ENCODE measurements at regions not wholly inside any gene's neighbourhood (a gene's known extent, or its start where the extent isn't known, plus 50 kb on each side); places are given as distances from the start of the nearest gene placed in this dataset.

- Histone ChIP-seq H3K4me3 (ENCODE audit: low read depth, low read length) (no peak overlapping the region), H3K27me3 (ENCODE audit: control insufficient read depth, insufficient read depth, low read length) (no peaks in the 10 kb centered on the region), H3K9me3 (ENCODE audit: control insufficient read depth, insufficient read depth, low read length) (no peaks in the 10 kb centered on the region), H3K27ac (ENCODE audit: low read depth, low read length) (no peak overlapping the region)
- ChIA-PET POLR2A (no interaction called here), CTCF (interaction anchor here (1.1 to 2.7 kb wide), 2 partner anchors 10 to 56 kb away, joined by 6 to 23 read pairs; no protein-coding TSS in a partner anchor)
- TF ChIP-seq CTCF (IDR thresholded peaks at IDR 0.05; ENCODE audit: low read depth, low read length) = no peak
- no peak for DNase-seq (ENCODE audit: low read depth, low spot score)
Measured at GRCh38 chr12:65612440-65612839, 211.8 kb upstream of the HMGA2 start.

- Histone ChIP-seq H3K9me3 (ENCODE audit: control insufficient read depth, insufficient read depth, low read length) (no peaks in the 10 kb centered on the region), H3K4me3 (ENCODE audit: low read depth, low read length) (no peak overlapping the region), H3K27me3 (ENCODE audit: control insufficient read depth, insufficient read depth, low read length) (no peaks in the 10 kb centered on the region), H3K27ac (ENCODE audit: low read depth, low read length) (no peak overlapping the region)
- ChIA-PET POLR2A (no interaction called here), CTCF (interaction anchor here (2.7 kb wide), 1 partner anchor 11 kb away, joined by 23 read pairs; no protein-coding TSS in a partner anchor)
- no peak for DNase-seq (ENCODE audit: low read depth, low spot score)
- no peak for TF ChIP-seq CTCF (IDR thresholded peaks at IDR 0.05; ENCODE audit: low read depth, low read length)
Measured at GRCh38 chr12:65613692-65614091, 210.6 kb upstream of the HMGA2 start.

GRCh38 chr12:65614259-65614889, 209.9 kb upstream of the HMGA2 start:
- DNase-seq (ENCODE audit: low read depth, low spot score) = no peak
- ChIA-PET CTCF (interaction anchor here (2.7 kb wide), 1 partner anchor 12 kb away, joined by 23 read pairs; no protein-coding TSS in a partner anchor), POLR2A (no interaction called here)
- no peak for TF ChIP-seq CTCF (IDR thresholded peaks at IDR 0.05; ENCODE audit: low read depth, low read length)
- no peaks in the 10 kb centered on the region for H3K27me3 ChIP-seq (ENCODE audit: control insufficient read depth, insufficient read depth, low read length)
- peak overlapping the region; percentile 40 for H3K27ac ChIP-seq (ENCODE audit: low read depth, low read length)
- H3K9me3 ChIP-seq (ENCODE audit: control insufficient read depth, insufficient read depth, low read length) = no peaks in the 10 kb centered on the region
- H3K4me3 ChIP-seq (ENCODE audit: low read depth, low read length) = no peak overlapping the region

GRCh38 chr12:65615118-65615517, 209.2 kb upstream of the HMGA2 start:
- POLR2A ChIA-PET = no interaction called here
- Histone ChIP-seq H3K27ac (ENCODE audit: low read depth, low read length) (peak overlapping the region; percentile 40), H3K27me3 (ENCODE audit: control insufficient read depth, insufficient read depth, low read length) (no peaks in the 10 kb centered on the region), H3K9me3 (ENCODE audit: control insufficient read depth, insufficient read depth, low read length) (no peaks in the 10 kb centered on the region), H3K4me3 (ENCODE audit: low read depth, low read length) (no peak overlapping the region)
- CTCF ChIA-PET = interaction anchor here (1.1 kb wide), 1 partner anchor 13 kb away, joined by 8 read pairs; no protein-coding TSS in a partner anchor
- no peak for TF ChIP-seq CTCF (IDR thresholded peaks at IDR 0.05; ENCODE audit: low read depth, low read length)
- peak; percentile 83 for DNase-seq (ENCODE audit: low read depth, low spot score)

GRCh38 chr12:65616022-65616421, 208.3 kb upstream of the HMGA2 start:
- CTCF ChIA-PET = interaction anchor here (0.6 to 1.1 kb wide), 2 partner anchors 13 to 126 kb away, joined by 3 to 8 read pairs; no protein-coding TSS in a partner anchor

More at GRCh38 chr12:65616022-65616421, 208.3 kb upstream of the HMGA2 start:
- POLR2A ChIA-PET = no interaction called here
- Histone ChIP-seq H3K9me3 (ENCODE audit: control insufficient read depth, insufficient read depth, low read length) (no peaks in the 10 kb centered on the region), H3K4me3 (ENCODE audit: low read depth, low read length) (no peak overlapping the region), H3K27me3 (ENCODE audit: control insufficient read depth, insufficient read depth, low read length) (no peaks in the 10 kb centered on the region), H3K27ac (ENCODE audit: low read depth, low read length) (no peak overlapping the region)
- DNase-seq (ENCODE audit: low read depth, low spot score) = no peak
- no peak for TF ChIP-seq CTCF (IDR thresholded peaks at IDR 0.05; ENCODE audit: low read depth, low read length)
